OCI-LY7 (cell line): ENCODE measurements at regions not wholly inside any gene's neighbourhood (a gene's known extent, or its start where the extent isn't known, plus 50 kb on each side); places are given as distances from the start of the nearest gene placed in this dataset.

Experiments
- BruUV-seq: library from RNA; stranded (reverse); fragments of 400-500 nt; replicated peaks from 2 replicates; lab custom pipeline; 2021; lab: Mats Ljungman, UMichigan
- CTCF ChIA-PET: fragments of 300-600 bp; sonication (Branson Sonifier 250); formaldehyde crosslinking; loops from one replicate; lab custom pipeline; 2022; ENCODE audit warnings: antibody characterized with exemption; ENCODE audit not compliant: unreplicated experiment; lab: Charles Lee
- POLR2A ChIA-PET: fragments of 300-600 bp; sonication (Branson Sonifier 250); formaldehyde crosslinking; loops from one replicate; lab custom pipeline; 2022; ENCODE audit warnings: antibody characterized with exemption; lab: Charles Lee
- DNase-seq: peaks from one replicate; pipeline ENCODE4 v3.0.0-alpha.2; 2015; ENCODE audit warnings: low spot score
- H2AFZ ChIP-seq: fragments of 200-600 bp; sonication (generic), shearing (Covaris generic); 2 replicates; pipeline ENCODE4 v1.6.1; 2014; ENCODE audit warnings: mild to moderate bottlenecking, antibody characterized with exemption, low read length, moderate library complexity
- H3K27ac ChIP-seq: fragments of 200-600 bp; sonication (generic); 2 replicates; pipeline ENCODE4 v1.5.1; 2014; ENCODE audit warnings: mixed run types, low read depth, mild to moderate bottlenecking, moderate library complexity, low read length, inconsistent platforms; ENCODE audit not compliant: poor library complexity, severe bottlenecking
- H3K36me3 ChIP-seq: fragments of 200-600 bp; sonication (generic); 2 replicates; pipeline ENCODE4 v1.6.1; 2014; ENCODE audit warnings: mild to moderate bottlenecking, antibody characterized with exemption, low read length, moderate library complexity, mixed read lengths; ENCODE audit not compliant: insufficient read depth
- H3K4me1 ChIP-seq: fragments of 200-600 bp; sonication (generic); 2 replicates; pipeline ENCODE4 v1.5.1; 2014; ENCODE audit warnings: mild to moderate bottlenecking, low read length; ENCODE audit not compliant: insufficient read depth, poor library complexity, severe bottlenecking
- H3K4me2 ChIP-seq: fragments of 200-600 bp; sonication (generic); 2 replicates; pipeline ENCODE4 v1.6.1; 2014; ENCODE audit warnings: mild to moderate bottlenecking, low read length
- H3K4me3 ChIP-seq: fragments of 200-600 bp; sonication (generic); 2 replicates; pipeline ENCODE4 v1.5.1; 2014; ENCODE audit warnings: mild to moderate bottlenecking, low read depth, low read length; ENCODE audit not compliant: poor library complexity, severe bottlenecking
- H3K79me2 ChIP-seq: fragments of 200-600 bp; sonication (generic); 2 replicates; pipeline ENCODE4 v1.6.1; 2016; ENCODE audit warnings: low read depth, mild to moderate bottlenecking, low read length, moderate library complexity, mixed read lengths; ENCODE audit not compliant: insufficient read depth
- H3K9me2 ChIP-seq: fragments of 200-600 bp; sonication (generic); 2 replicates; pipeline ENCODE4 v1.6.1; 2016; ENCODE audit warnings: mild to moderate bottlenecking, low read length, mixed read lengths; ENCODE audit not compliant: insufficient read depth
- H3K9me3 ChIP-seq: fragments of 200-600 bp; sonication (generic); 2 replicates; pipeline ENCODE4 v1.6.1; 2014; ENCODE audit warnings: mild to moderate bottlenecking, mixed run types, low read length, mixed read lengths
- H4K20me1 ChIP-seq: fragments of 200-600 bp; sonication (generic); 2 replicates; pipeline ENCODE4 v1.6.1; 2014; ENCODE audit warnings: mild to moderate bottlenecking, antibody characterized with exemption, low read length, moderate library complexity, mixed read lengths; ENCODE audit not compliant: insufficient read depth
- EZH2phosphoT487 ChIP-seq: fragments of 200-600 bp; sonication (generic); IDR thresholded peaks from 2 replicates; pipeline ENCODE4 v1.6.1; 2018; ENCODE audit warnings: low read depth, borderline replicate concordance, mild to moderate bottlenecking, mixed run types, antibody characterized with exemption, low read length, moderate library complexity, mixed read lengths
- intact Hi-C: fragments of 100-400 bp; cut with micrococcal nuclease; formaldehyde crosslinking; loops from one replicate; pipeline ENCODE4 v1.10.0; 2022; ENCODE audit not compliant: unreplicated experiment
- TF ChIP-seq, protein P1 (sequence below): fragments of 200-600 bp; sonication (generic); conservative IDR thresholded peaks from 2 replicates; pipeline ENCODE4 v1.5.1; 2014; ENCODE audit warnings: mild to moderate bottlenecking, antibody characterized with exemption, low read length, moderate library complexity, mixed read lengths

DNA sequence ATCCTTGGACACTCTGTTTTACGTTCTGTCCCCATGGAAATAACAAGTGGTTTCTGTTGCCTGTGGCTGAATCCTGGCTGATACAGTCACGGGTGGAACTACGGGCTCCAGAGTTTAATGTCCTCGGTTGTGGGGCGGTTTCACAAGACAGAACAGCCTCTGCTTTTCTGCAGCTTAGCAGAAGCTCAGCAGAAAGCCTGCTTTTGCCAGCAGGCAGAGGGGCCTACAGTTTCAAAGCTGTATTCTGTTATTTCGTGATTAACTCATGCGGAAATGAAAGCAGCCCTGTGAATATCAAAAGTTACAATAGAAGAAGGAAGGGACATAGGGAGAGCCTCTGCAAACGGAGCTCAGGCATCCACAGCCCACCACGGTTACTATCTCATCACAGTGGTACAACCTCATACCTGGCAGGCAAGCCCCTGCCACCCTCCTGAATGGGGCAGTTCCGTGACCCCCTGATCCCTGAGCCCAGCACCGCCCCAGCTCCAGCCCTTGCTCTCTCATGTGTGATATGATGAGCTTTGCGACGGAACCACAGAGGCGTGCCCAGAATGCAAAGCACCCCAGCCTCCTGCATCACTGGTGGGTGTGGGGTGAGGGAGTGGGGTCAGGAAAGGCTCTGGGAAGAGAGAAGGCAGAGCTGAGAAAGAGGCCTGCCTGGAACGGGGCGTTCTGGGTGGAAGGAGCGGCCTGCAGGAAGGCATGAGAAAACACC, 360.6 kb downstream of the BRD1 start:
- ChIA-PET CTCF (no interaction called here), POLR2A (interaction anchor here (0.7 kb wide), 1 partner anchor 16 kb away, joined by 3 read pairs; no protein-coding TSS in a partner anchor)
- no peaks in the 10 kb centered on the region for H3K9me2 ChIP-seq
- peak overlapping the region; percentile 64 for H3K4me2 ChIP-seq
- H3K27ac ChIP-seq, result peak overlapping the region; percentile 56
- H3K9me3 ChIP-seq, result no peaks in the 10 kb centered on the region
- H3K36me3 ChIP-seq, result no peaks in the 10 kb centered on the region
- H3K79me2 ChIP-seq, result no peaks in the 10 kb centered on the region
- BruUV-seq, result no TSS peak
- H3K4me1 ChIP-seq, result peaks cover 18% of the 10 kb centered on the region
- no peaks in the 10 kb centered on the region for H4K20me1 ChIP-seq
- peak; percentile 54 for DNase-seq
- peak overlapping the region; percentile 18 for H3K4me3 ChIP-seq
- intact Hi-C loops, result no loop called here
- peak overlapping the region; percentile 63; the same call in 1 of the 2 replicates for H2AFZ ChIP-seq
- TF ChIP-seq, protein P1, sequence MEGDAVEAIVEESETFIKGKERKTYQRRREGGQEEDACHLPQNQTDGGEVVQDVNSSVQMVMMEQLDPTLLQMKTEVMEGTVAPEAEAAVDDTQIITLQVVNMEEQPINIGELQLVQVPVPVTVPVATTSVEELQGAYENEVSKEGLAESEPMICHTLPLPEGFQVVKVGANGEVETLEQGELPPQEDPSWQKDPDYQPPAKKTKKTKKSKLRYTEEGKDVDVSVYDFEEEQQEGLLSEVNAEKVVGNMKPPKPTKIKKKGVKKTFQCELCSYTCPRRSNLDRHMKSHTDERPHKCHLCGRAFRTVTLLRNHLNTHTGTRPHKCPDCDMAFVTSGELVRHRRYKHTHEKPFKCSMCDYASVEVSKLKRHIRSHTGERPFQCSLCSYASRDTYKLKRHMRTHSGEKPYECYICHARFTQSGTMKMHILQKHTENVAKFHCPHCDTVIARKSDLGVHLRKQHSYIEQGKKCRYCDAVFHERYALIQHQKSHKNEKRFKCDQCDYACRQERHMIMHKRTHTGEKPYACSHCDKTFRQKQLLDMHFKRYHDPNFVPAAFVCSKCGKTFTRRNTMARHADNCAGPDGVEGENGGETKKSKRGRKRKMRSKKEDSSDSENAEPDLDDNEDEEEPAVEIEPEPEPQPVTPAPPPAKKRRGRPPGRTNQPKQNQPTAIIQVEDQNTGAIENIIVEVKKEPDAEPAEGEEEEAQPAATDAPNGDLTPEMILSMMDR, result no peak
- TF ChIP-seq EZH2phosphoT487, result no peak

DNA sequence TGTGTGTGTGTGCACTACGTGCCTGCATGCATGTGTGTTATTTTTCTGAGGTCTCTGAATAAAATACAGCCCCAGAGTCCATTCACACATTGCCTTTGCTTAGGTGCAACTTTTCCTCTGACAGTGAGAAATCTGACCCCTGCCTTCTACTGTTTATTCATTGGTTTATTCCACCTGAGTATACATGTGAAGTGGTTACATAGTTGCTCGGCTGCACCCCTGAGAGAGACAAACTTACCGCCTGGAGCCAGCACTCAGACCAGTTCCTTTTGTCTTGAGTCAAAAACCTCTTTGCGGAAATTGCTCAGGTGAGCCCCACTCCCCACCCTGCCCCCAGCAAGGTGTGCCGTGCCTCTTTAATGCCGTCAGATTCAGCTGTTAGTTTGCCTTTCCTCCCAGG, 363.6 kb downstream of the BRD1 start:
- no peak for TF ChIP-seq EZH2phosphoT487
- TF ChIP-seq, protein P1, result no peak

DNA sequence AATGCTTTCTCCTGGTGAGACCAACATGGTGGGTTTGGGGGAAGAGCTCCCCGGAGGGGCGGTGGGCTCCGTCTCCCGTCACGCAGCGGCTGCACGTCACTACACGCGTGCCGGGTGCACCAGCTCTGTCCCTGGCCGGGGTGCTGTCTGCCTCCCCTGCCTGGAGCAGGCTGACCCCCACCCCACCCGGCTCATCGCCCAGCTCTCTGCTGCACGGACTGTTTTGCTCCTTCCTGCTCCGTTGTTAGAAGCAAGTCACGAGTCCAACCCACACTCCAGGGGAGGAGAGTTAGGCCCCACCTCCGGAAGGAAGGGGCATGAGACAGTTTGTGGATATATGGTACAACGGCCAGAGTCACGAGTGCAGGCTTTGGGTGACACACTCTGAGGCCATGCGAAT, 364.9 kb downstream of the BRD1 start:
- H3K27ac ChIP-seq, result no peak overlapping the region
- no peak overlapping the region for H3K4me2 ChIP-seq
- BruUV-seq, result no TSS peak
- peaks cover 17% of the 10 kb centered on the region for H3K4me1 ChIP-seq
- no peaks in the 10 kb centered on the region for H3K9me2 ChIP-seq
- no peaks in the 10 kb centered on the region for H4K20me1 ChIP-seq
- no peak overlapping the region for H2AFZ ChIP-seq
- no peaks in the 10 kb centered on the region for H3K9me3 ChIP-seq
- TF ChIP-seq, protein P1, result no peak
- TF ChIP-seq EZH2phosphoT487, result no peak
- intact Hi-C loops, result no loop called here
- no peaks in the 10 kb centered on the region for H3K79me2 ChIP-seq
- ChIA-PET CTCF (no interaction called here), POLR2A (no interaction called here)
- H3K36me3 ChIP-seq, result no peaks in the 10 kb centered on the region
- H3K4me3 ChIP-seq, result no peak overlapping the region
- no peak for DNase-seq

More for the DNA sequence above, 363.6 kb downstream of the BRD1 start:
- DNase-seq, result no peak
- H3K4me3 ChIP-seq, result no peak overlapping the region
- no peaks in the 10 kb centered on the region for H3K9me2 ChIP-seq
- no peaks in the 10 kb centered on the region for H4K20me1 ChIP-seq
- ChIA-PET CTCF (no interaction called here), POLR2A (no interaction called here)
- H3K27ac ChIP-seq, result no peak overlapping the region
- no peak overlapping the region for H2AFZ ChIP-seq
- no peaks in the 10 kb centered on the region for H3K9me3 ChIP-seq
- BruUV-seq, result no TSS peak
- H3K4me1 ChIP-seq, result peaks cover 18% of the 10 kb centered on the region
- H3K36me3 ChIP-seq, result no peaks in the 10 kb centered on the region
- no peaks in the 10 kb centered on the region for H3K79me2 ChIP-seq
- intact Hi-C loops, result no loop called here
- H3K4me2 ChIP-seq, result no peak overlapping the region
